SK-N-SH treated with all-trans-retinoic acid at 6 μM for 48 hours (cell line): ENCODE measurements at regions not wholly inside any gene's neighbourhood (a gene's known extent, or its start where the extent isn't known, plus 50 kb on each side); places are given as distances from the start of the nearest gene placed in this dataset.

Experiments
- ARNTL ChIP-seq: fragments of 450-650 bp; formaldehyde crosslinking; IDR thresholded peaks from 2 replicates; pipeline ENCODE4 v1.5.0; 2020; ENCODE audit warnings: low read depth, mild to moderate bottlenecking, moderate library complexity, borderline replicate concordance
- BACH2 ChIP-seq: fragments of 250-450 bp; sonication (Bioruptor Pico); IDR thresholded peaks from 2 replicates; pipeline ENCODE4 v1.9.0; 2021; ENCODE audit warnings: mild to moderate bottlenecking, borderline replicate concordance
- POU6F1 ChIP-seq: fragments of 250-450 bp; sonication (Bioruptor Pico); IDR thresholded peaks from 2 replicates; pipeline ENCODE4 v1.8.0; 2021; ENCODE audit warnings: low read depth, mild to moderate bottlenecking, moderate library complexity, borderline replicate concordance
- PPARA ChIP-seq: fragments of 250-450 bp; sonication (Bioruptor Pico); IDR thresholded peaks from 2 replicates; pipeline ENCODE4 v1.5.0; 2020; ENCODE audit warnings: mild to moderate bottlenecking, borderline replicate concordance
- SNAI2 ChIP-seq: fragments of 250-450 bp; sonication (Bioruptor Pico); IDR thresholded peaks from 2 replicates; pipeline ENCODE4 v1.5.0; 2020; ENCODE audit warnings: mild to moderate bottlenecking, moderate library complexity
- TCF4 ChIP-seq: fragments of 250-450 bp; sonication (Bioruptor Pico); IDR thresholded peaks from 2 replicates; pipeline ENCODE4 v1.8.0; 2021; ENCODE audit warnings: mild to moderate bottlenecking, moderate library complexity, borderline replicate concordance
- TSHZ2 ChIP-seq: fragments of 250-450 bp; sonication (Bioruptor Pico); IDR thresholded peaks from 2 replicates; pipeline ENCODE4 v1.5.0; 2020; ENCODE audit warnings: mild to moderate bottlenecking, moderate library complexity
- ZFP3 ChIP-seq: fragments of 250-450 bp; sonication (Bioruptor Pico); IDR thresholded peaks from 2 replicates; pipeline ENCODE4 v1.5.0; 2020; ENCODE audit warnings: mild to moderate bottlenecking, moderate library complexity
- ZFP30 ChIP-seq: fragments of 450-650 bp; formaldehyde crosslinking; IDR thresholded peaks from 2 replicates; pipeline ENCODE4 v1.5.0; 2022; ENCODE audit warnings: mild to moderate bottlenecking, moderate library complexity
- ZNF70 ChIP-seq: fragments of 450-650 bp; formaldehyde crosslinking; IDR thresholded peaks from 2 replicates; pipeline ENCODE4 v1.5.0; 2020; ENCODE audit warnings: mild to moderate bottlenecking, moderate library complexity
- TF ChIP-seq, protein P1 (sequence below): fragments of 250-450 bp; sonication (Bioruptor Pico); IDR thresholded peaks from 2 replicates; pipeline ENCODE4 v1.8.0; 2020; ENCODE audit warnings: mild to moderate bottlenecking, moderate library complexity, borderline replicate concordance

DNA sequence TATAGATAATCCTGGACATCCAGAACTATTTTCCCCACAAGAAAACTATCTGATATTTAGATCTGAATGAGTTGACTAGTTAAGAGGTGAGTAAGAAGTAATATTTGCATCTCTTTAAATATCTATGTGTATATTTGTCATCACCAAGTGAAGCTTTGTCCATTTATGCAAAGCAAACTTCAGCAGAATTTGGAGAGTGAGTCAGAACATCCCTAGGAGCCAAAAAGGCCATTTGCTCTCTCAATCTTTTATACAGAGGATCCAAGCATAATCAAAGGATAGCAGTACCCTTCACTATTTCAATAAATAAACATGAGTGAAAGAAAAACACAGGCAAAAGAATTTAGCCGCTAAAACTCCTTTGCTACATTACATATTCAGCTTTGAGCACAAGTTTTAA, 454.4 kb downstream of the NR2F1-AS1 start:
- no peak for TF ChIP-seq ZFP3 (CRISPR knock-in tag)
- TF ChIP-seq, protein P1, sequence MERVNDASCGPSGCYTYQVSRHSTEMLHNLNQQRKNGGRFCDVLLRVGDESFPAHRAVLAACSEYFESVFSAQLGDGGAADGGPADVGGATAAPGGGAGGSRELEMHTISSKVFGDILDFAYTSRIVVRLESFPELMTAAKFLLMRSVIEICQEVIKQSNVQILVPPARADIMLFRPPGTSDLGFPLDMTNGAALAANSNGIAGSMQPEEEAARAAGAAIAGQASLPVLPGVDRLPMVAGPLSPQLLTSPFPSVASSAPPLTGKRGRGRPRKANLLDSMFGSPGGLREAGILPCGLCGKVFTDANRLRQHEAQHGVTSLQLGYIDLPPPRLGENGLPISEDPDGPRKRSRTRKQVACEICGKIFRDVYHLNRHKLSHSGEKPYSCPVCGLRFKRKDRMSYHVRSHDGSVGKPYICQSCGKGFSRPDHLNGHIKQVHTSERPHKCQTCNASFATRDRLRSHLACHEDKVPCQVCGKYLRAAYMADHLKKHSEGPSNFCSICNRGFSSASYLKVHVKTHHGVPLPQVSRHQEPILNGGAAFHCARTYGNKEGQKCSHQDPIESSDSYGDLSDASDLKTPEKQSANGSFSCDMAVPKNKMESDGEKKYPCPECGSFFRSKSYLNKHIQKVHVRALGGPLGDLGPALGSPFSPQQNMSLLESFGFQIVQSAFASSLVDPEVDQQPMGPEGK (CRISPR knock-in tag): no peak
- TF ChIP-seq ZNF70: no peak
- no peak for TF ChIP-seq SNAI2
- TF ChIP-seq BACH2 (CRISPR knock-in tag): no peak
- TF ChIP-seq ARNTL: no peak
- TF ChIP-seq TCF4 (CRISPR knock-in tag): no peak
- no peak for TF ChIP-seq TSHZ2 (CRISPR knock-in tag)
- TF ChIP-seq PPARA: no peak
- no peak for TF ChIP-seq POU6F1 (CRISPR knock-in tag)
- TF ChIP-seq ZFP30 (CRISPR knock-in tag): no peak
